ENCODE measurements at regions not wholly inside any gene's neighbourhood (a gene's known extent, or its start where the extent isn't known, plus 50 kb on each side); places are given as distances from the start of the nearest gene placed in this dataset.

DNA sequence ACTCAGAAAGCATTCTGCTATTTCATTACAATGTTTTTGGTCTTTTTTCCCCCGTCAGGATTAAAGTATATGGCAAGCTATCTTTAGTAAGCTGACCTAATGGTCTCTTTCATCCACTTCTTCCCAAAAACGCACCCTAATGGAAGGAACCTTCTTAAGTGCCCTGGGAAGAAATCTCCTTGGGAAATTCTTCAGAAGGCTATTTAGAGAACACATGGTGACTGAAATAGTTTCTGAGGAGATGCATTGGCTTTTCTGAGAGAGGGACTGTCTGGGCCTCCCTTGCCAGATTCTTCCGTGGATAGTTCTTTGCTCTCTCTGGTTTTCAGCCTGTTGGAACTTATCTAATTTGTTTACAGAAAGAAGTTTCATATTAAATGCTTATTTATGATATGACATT, 524.1 kb upstream of the MEF2C start:
- intact Hi-C loops (cut with micrococcal nuclease) = no loop called here
- H3K9me3 ChIP-seq (replicated peaks) = no peaks in the 10 kb centered on the region
- no peaks in the 10 kb centered on the region for H3K36me3 ChIP-seq
- no peak overlapping the region for H3K4me3 ChIP-seq
- no peak for DNase-seq
- H3K27me3 ChIP-seq (ENCODE audit: low read depth) = no peaks in the 10 kb centered on the region
- peak overlapping the region; percentile 45 for H3K27ac ChIP-seq (replicated peaks)
- TF ChIP-seq CTCF (IDR thresholded peaks at IDR 0.05; ENCODE audit: borderline replicate concordance) = no peak
- H3K4me1 ChIP-seq = no peaks in the 10 kb centered on the region

GRCh38 chr5:89401659-89402058, 518.7 kb upstream of the MEF2C start:
- TF ChIP-seq CTCF (IDR thresholded peaks at IDR 0.05; ENCODE audit: borderline replicate concordance) = no peak
- H3K4me3 ChIP-seq = no peak overlapping the region
- no peak overlapping the region for H3K27ac ChIP-seq (replicated peaks)
- H3K4me1 ChIP-seq = no peaks in the 10 kb centered on the region
- H3K27me3 ChIP-seq (ENCODE audit: low read depth) = no peaks in the 10 kb centered on the region
- DNase-seq = no peak
- no peaks in the 10 kb centered on the region for H3K36me3 ChIP-seq
- intact Hi-C loops (cut with micrococcal nuclease) = no loop called here
- no peaks in the 10 kb centered on the region for H3K9me3 ChIP-seq (replicated peaks)

DNA sequence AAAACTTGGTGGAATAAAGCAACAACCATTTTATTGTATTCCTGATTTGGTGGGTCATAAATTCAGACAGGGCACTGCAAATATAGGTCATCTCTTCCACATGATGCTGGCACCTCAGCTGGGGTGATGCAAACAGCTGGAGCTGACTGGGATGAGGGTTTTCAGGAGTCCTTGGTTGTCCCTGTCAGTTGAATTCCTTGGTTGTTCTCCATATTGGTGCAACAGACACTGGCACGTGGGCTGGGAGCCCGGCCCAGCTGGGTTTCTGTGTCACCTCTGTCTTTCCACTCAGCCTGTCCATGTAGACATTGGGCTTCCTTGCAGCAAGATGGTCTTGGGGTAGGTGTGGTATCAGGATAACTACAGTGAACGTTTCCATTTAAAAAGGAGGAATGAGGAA, 518.0 kb upstream of the MEF2C start:
- intact Hi-C loops (cut with micrococcal nuclease) = no loop called here
- Histone ChIP-seq H3K9me3 (replicated peaks) (no peaks in the 10 kb centered on the region), H3K27me3 (ENCODE audit: low read depth) (no peaks in the 10 kb centered on the region), H3K4me3 (no peak overlapping the region), H3K4me1 (no peaks in the 10 kb centered on the region), H3K27ac (replicated peaks) (no peak overlapping the region), H3K36me3 (no peaks in the 10 kb centered on the region)
- no peak for TF ChIP-seq CTCF (IDR thresholded peaks at IDR 0.05; ENCODE audit: borderline replicate concordance)
- DNase-seq = peak; percentile 12

- no peak for TF ChIP-seq CTCF (IDR thresholded peaks at IDR 0.05; ENCODE audit: borderline replicate concordance)
- DNase-seq = no peak
- intact Hi-C loops (cut with micrococcal nuclease) = no loop called here
- Histone ChIP-seq H3K4me3 (no peak overlapping the region), H3K27me3 (ENCODE audit: low read depth) (no peaks in the 10 kb centered on the region), H3K36me3 (no peaks in the 10 kb centered on the region), H3K27ac (replicated peaks) (no peak overlapping the region), H3K4me1 (no peaks in the 10 kb centered on the region), H3K9me3 (replicated peaks) (no peaks in the 10 kb centered on the region)
Measured at GRCh38 chr5:89399548-89399947, 516.6 kb upstream of the MEF2C start.

DNA sequence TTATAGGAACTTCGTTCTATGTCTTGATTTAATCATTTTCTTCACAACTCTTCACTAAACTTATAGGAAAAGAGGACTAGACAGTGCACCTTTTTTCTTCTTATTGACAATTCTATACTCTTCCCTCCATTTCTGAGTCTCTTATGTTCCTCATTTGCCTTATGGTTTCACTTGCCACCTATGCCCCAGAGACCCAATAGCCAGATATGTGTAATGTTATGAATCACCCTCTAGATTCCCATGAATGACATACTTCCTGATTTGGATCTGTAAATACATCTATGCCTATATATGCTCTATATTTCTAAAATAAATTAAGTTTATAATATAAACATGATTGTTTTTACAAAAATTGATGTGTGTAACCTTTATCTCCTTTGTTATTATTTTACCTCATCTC, 514.1 kb upstream of the MEF2C start:
- no peaks in the 10 kb centered on the region for H3K9me3 ChIP-seq (replicated peaks)
- no peak for DNase-seq
- intact Hi-C loops (cut with micrococcal nuclease) = no loop called here

More for the DNA sequence above, 514.1 kb upstream of the MEF2C start:
- H3K36me3 ChIP-seq = no peaks in the 10 kb centered on the region
- no peaks in the 10 kb centered on the region for H3K4me1 ChIP-seq
- H3K27ac ChIP-seq (replicated peaks) = peak overlapping the region; percentile 50
- no peaks in the 10 kb centered on the region for H3K27me3 ChIP-seq (ENCODE audit: low read depth)
- TF ChIP-seq CTCF (IDR thresholded peaks at IDR 0.05; ENCODE audit: borderline replicate concordance) = no peak
- H3K4me3 ChIP-seq = no peak overlapping the region

Measured in left ventricle myocardium inferior (tissue), 1 donor.